Femur (tissue), 1 donor: ENCODE measurements at regions not wholly inside any gene's neighbourhood (a gene's known extent, or its start where the extent isn't known, plus 50 kb on each side); places are given as distances from the start of the nearest gene placed in this dataset.

ENCODE experiments used
- DNase-seq: peaks from one replicate; pipeline ENCODE4 v3.0.0-alpha.2; 2017

DNA sequence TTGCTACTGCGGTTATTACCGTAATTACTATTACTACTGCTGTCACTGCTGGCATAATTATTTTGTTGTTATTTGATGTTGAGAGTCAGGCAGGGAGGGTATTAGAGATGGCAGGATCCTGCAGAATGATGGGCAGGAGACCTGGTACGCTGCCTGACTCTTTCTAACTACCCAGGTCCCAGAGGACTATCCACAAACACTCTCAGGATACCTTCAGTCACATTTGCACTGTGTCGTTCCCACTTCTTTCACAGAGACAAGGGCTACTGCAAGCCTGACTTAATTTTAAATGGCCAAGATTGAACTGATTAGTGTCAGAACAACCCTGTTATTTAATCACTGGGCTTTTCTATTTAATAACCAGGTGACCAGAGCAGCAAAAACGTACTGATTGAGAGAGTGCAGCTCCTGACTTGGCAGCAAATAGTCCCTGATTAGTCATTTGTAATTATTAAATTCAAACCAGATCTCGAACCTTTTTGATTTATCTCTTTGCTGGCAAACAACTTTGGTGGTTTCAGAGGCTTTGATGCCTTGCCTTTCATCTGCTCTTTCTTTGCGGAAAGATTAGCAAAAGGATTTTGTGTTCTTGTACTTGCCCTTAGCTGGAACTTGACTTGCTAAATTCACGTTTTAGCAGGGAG is 88.8 kb upstream of the ARHGEF3 start:
- no peak for DNase-seq

DNA sequence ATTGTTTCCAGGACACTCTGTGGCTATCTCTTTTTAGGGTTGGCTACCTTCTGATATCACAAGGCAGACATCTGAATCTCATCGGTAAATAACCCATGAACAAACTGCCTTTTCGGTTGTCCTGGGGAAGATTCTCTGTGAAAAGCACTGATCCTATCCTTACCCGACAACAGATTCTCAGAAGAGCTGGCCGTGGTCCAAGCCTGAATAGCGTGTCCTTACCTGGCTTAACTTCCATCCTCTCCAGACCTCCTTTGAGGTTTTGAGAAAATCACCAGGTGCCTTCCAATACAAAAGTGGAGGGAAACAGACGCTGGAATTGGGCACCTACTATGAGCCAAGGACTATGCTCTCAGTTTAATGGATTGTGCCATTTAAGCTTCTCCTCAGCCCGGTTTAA is 87.4 kb upstream of the ARHGEF3 start:
- no peak for DNase-seq

DNA sequence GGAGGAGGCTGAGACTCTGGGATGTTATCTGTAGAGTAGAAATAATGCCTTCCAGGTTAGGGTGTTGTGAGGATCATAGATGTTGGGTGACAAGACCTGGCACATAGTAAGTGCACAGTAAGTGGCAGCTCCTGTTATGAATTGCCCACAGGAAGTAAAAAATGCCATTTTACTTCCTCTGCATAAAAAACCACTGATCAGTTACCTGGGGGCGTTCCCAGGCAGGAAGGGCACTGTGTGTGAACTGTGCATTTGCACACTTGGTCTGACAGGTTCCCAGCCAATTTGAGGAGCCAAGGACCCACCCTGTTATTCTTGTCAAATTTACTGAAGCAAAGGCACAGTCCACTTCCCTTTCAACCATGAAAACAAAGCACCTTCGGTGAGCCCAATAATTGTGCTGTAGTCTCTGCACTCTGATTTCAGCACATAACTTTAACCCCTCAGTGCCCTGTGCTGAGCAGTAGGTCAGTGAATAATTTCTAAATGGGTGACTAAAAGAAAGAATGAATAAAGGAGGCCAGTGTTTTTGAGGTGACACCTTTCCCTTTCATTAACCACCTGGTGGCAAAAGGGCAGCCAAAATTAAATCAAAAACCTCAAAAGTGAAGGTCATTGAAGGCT is 85.8 kb upstream of the ARHGEF3 start:
- DNase-seq, result no peak

DNA sequence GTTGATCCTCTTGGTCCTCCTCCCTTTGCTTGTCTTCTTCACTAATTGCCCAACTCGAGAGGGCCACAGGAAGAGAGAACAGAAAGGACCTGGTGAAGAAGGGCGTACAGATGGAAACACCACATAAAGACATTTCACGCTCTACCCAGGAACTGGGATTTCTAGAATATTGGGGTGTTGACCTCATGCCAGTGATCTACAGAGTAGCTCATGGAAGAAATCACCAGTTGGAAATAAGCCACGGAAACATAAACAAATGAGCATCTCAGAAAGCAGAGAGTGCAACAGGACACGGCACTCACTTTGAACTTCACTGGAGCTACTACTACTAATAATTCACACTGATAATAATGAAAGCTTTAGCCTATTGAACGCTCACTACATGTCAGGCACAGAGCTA is 84.6 kb upstream of the ARHGEF3 start:
- no peak for DNase-seq

DNA sequence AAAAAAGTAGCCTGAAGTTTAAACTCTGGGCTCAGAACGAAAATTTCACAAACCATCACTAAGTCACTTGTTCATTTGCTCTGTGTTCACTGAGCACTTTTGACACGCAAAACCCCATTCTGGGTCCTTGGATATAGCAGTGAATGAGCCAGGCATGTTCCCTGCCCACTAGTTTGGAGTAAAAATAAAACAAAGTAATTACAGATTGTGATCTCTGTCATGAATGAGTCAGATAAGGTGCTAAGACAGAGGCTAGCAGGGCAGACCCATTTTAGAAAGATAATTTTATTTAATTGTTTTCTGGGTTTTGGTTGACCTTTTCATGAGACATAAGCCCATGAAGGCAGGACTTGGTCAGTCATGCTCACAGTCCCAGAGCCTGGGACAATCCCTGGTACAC is 84.1 kb upstream of the ARHGEF3 start:
- no peak for DNase-seq

DNA sequence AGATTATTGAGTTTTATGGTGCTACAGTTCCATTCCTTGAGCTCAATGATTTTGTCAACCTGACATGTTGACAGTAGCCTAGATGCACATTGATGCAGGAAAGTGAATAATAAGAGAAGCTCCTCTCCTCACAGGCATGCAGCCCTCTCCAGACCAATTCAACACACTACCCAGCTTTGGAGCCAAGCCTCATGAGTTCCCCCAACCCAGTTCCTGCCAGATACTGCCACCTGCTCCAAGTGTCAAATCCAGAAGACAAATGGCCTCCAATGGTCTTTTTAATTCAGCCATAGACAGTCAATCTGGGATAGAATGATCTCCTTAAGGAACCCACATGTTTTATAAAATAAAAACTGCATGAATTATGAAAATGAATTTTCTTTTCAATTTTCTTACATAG is 83.7 kb upstream of the ARHGEF3 start:
- peak; percentile 57 for DNase-seq

DNA sequence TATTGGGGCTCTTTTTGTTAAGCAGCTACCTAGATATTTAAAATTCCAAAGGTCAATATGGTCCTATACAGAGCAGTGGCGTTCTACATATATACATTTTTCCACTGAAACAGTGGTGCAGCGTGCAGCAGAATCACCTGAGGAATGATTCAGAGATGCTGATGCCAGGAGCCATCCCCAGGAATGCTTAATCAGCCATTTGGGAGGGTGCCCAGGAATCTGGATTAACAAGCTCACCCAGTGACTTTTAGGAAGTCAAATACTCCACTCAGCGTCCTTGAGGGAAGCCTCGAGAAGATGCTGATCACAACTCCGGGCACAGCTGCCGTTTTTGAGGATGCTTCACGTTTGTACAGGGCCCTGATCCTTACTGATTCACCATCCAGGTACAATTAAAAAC is 82.6 kb upstream of the ARHGEF3 start:
- no peak for DNase-seq

DNA sequence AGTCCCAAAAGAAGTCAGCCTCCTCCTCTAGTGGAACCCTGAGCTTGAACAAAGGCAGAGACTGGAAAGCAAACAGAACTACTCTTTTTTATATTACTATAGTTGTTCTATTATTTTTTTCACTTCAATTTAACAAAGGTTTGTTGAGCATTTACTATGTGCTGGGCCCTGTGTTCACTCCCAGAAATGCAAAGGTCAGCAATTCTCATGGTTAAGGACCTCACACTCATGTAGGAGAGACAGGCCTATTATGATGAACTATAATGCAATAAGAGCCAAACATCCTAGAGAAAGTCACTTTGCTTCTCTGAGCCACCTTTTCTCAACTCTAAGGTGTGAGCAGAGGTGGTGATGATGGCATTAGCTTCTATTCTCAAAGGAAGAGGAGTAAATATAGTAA is 82.1 kb upstream of the ARHGEF3 start:
- DNase-seq, result no peak

DNA sequence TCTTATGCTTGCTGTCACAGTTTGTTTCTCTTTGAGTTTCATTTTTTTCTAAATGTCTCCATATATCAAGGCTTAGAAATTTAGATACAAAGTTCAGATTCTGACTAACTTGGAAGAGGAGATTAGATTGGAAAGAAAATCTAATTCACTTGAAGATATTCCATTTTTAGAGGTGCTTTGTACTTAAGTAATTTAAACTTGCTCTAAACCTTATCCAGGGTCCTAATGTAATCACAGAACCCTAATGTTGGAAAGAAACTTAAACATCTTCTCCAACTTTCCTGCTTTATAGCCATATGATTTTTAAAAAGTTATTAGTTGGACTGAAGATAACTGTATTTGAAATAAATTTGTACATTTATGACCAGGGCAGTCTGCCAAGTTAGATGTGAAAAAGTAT is 81.1 kb upstream of the ARHGEF3 start:
- DNase-seq, result no peak

DNA sequence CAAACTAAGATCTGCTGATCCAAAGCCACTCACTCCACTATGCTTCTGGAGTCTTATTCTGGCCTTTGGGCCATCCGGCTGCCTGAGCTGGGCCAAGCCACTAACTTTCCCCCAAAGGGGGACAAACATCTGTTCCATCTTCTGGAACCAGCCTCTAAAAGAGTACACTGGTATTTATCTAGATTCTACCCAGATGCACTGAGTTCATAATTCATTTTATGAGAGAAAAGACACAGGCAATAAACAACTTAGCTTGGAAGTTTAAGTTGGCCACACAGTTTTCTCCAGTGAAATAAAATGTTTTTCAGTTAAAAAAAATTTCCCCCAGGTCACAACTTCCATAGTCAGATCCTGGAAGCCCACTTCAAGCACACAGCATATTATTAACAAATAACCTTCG is 80.1 kb upstream of the ARHGEF3 start:
- DNase-seq, result no peak

DNA sequence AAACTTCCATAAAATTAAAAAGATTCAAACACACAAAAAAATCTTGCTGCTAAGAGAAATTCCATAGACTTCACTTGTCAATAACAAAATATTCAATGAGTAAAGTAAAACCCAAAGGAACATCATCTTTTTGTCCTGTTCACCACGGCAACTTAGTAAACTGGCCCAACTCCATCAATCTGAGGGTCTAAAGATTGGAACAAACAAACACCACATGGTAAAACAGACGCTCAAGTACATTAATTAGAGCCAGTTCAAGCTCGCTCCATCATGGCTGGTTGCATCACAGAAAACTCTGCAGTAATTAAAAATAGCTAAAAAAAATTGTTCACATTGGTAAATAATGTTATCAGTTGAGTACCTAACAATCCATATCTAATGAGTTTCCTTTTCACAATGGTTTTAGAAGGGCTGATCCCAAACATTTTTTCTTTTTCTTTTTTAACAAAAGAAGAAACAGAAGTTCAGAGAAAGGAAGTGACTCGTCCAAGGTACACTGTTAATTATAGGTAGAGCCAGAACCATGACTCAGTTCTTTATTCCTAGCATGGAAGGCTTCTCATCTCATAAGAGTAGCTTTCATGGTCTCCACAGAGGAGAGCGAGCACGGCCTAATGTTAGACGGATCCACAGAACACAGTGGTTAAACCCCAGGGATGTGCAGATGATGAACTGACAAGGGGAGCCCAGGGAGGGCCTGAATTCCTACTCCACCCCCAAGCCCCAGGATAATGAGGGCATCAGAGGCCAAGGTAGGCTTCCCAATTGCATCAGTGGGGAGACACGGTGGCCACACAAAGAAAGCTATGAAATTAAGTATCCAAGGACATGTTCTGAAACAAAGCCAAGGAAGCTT is 79.2 kb upstream of the ARHGEF3 start:
- DNase-seq, result no peak

DNA sequence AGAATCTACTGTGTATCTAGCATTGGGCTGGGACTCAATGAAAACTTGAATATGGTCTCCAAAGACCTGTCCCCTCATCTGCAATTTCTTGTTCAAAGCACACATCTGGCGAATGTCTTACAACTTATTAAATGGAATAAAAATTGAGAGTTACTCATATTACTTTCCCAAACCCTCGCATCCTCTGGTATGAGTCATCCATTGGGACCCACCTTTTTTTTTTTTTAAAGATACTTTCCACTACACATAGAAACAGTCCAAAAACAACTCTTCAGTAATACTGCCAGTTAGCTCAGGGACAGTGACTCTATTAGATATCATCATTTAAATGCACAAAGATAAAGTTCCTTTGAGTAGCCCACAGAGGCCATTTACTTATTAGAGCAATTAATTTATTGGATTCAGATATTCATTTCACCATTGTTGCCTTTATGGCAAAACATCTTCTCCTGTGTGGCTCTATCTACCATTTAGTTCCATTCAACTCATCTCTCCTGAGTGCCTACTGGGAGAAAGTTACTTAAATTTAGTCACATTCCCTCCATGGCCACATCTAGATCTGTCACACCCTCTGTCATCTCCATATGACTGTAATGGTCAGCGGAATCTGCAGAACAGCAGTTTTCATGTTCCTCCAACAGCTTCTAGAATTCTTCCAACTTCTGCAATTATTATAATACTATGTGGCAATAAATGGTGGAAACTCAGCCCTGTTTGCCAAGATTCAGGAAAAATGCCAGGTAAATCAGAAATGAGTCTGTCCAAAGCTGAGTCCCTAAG is 77.9 kb upstream of the ARHGEF3 start:
- DNase-seq, result no peak

DNA sequence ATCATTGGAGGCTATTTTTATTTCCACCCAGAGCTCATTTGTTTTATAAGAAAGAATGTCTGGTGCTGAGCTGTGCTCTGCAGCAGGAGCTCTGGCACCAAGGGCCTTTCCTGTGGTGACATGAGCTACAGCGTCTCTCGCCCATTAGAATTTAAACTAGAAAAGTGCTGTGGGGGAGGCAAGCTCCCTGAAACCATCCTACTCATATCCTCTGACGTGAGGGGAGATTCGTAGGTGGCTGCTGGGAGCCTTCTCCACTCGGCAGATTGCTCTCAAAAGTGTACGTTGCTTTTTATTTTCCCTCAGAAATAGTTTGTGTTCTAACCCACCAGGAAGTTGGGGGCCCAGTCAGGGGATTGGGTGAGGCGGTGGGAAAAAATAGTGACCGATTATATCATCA is 76.3 kb upstream of the ARHGEF3 start:
- DNase-seq, result peak; percentile 74

DNA sequence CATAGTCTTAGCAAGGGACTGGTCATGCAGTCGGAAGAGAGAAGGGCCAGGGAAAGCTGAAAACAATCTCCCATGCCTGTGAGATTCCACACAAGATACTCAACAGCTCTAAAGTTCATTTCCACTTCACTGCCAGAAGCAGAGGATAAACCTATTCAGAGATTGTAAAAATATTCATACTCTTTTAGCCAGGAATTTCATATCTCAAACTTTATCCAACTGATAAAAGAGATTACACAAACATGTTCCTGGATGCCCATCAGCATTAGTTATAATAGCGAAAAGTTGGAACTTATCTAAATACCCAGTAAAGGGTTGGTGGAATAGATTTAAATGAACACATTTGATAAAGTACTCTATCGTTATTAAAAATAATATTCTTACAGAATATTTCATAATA is 75.2 kb upstream of the ARHGEF3 start:
- DNase-seq, result no peak

DNA sequence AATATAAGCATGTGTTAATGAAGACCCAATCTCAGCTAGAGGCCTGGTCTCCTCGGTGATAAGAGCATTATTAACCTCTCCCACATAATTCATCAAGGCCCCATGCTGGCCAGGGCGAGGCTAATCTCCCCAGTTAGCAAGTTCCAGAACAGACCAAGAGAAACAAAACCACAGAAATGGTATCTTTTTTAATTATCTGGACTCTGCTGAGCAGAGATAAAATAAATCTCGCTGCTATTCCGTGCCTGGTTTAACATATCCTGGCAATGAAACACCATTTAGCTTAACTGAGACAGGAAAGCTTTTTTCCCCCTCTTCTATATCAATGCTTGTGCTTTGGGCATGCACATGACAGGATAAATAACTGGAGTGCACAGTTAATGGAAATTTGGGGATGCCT is 72.5 kb upstream of the ARHGEF3 start:
- DNase-seq, result no peak

DNA sequence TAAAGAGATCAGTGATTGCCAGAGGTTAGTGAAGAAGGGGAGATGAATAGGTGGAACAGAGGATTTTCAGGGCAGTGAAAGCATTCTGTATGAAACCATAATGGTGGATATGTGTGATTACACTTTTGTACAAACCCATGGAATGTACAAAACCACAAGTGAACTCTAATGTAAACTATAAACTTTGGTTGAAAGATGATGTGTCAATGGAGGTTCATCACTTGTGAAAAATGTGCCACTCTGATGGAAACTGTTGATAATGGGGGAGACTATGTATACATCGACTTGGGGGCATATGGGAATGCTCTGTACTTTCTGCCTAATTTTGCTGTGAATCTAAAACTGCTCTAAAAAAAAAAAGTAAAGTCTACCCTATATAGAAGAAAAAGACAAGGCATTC is 68.7 kb upstream of the ARHGEF3 start:
- DNase-seq, result no peak

DNA sequence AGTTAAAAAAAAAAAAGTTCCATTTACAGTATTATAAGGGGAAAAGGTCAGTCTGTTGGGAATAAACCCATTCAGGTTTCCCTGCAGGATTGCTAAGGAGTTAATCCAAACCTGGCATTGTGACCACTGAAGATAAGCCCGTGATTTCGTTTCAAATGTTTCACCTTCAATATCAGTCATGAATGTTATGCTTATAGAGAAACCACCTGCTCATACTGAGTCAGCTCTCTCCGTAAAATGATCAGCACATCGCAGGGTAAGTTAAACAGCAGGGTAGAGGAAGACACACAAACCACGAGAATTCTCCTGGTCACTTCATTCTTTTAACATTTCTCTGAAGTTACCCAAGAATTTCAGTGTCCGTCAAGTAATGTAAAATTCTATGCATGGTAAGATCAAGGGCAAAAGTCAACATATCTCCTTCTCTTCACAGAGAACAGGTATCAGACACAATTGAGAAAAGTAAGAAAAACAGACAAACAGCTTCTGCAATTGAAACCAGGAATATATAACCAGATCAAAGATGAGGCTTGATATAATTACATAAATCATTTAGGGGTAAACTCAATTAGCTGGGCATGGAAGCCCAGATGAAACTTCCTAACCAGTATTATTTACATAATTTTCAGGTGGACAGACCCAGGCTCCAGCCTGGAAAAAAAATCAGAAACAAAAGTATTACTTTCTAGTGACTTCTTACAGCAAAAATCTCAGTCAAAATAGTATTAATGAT is 67.6 kb upstream of the ARHGEF3 start:
- no peak for DNase-seq

DNA sequence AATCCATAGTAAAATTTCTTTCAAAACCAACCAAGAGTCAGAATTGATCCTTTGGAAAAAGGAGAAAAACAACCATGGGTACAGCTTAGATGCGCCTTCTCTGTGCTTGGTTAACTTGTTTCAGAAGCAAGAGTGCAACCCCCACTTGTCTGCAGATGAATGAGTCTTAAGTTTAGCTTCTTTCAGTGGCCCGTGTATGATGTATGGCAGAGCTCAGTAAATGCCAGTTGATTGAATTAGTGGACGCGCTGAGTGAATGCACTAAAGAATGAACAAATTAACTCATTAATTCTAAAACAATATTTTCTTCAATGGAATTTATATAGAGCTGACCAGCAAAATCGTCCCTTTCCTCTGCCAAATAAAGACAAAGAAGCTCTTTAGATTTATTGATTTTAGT is 67.0 kb upstream of the ARHGEF3 start:
- no peak for DNase-seq

DNA sequence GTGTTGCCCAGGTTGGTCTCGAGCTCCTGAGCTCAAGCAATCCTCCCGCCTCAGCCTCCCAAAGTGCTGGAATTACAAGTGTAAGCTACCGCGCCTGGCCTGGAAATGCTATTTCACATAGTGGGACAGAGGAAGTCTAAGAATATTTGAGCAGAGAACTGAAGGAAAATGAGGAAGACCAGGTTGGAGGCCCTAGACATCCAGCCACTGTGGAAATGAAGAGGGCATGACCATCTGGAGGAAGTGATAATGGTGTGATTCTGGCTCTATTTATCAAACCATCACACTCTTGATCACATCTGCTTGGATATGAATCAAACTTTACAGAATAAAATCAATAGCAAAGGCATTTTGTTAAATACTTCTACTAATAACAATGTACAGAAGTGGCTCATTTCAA is 65.9 kb upstream of the ARHGEF3 start:
- no peak for DNase-seq

DNA sequence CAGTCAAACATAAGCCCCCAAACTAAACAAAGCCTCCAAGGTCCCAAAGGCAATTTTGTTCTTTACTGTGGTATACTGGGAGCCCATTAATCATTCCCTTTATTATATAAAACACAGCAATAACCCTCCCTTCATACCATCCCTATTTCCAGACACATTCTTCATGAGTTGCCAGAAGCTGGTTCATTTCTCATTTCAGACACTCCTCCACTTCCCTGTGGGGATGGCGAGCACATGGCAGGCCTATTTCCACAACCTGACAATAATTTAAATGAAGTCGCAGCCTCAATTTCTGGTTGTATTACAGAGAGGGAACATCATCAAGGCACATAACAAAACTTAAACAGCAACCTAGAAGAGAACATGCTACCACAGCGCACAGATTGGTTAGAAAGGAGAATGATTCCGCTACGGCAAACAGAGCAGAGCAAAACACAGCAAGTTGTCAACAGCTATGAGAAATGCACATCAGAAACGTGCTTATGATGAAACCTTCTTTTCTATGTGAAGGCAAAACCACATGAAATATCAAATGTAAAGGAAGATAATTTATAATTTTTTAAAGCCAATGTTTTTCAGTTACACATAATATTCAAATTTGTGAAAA is 63.3 kb upstream of the ARHGEF3 start:
- DNase-seq, result no peak

DNA sequence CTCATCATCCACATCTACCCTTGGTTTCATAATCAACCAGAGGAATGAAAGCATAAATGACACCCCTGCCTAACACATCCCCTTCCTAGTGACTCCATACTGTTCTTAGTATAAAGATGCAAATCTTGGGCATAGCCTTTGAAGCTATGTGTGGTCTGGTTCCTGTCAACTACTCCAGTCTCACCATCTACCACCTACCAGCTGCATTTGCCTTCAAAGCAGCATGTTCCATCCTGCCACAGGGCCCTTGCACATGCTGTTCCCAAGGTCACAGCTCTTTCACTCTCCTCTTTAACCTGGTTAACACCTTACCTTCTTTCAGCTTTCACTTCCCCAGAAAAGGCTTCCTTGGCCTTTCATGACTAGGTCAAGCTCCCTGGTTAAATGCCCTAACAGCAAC is 62.3 kb upstream of the ARHGEF3 start:
- DNase-seq, result no peak

DNA sequence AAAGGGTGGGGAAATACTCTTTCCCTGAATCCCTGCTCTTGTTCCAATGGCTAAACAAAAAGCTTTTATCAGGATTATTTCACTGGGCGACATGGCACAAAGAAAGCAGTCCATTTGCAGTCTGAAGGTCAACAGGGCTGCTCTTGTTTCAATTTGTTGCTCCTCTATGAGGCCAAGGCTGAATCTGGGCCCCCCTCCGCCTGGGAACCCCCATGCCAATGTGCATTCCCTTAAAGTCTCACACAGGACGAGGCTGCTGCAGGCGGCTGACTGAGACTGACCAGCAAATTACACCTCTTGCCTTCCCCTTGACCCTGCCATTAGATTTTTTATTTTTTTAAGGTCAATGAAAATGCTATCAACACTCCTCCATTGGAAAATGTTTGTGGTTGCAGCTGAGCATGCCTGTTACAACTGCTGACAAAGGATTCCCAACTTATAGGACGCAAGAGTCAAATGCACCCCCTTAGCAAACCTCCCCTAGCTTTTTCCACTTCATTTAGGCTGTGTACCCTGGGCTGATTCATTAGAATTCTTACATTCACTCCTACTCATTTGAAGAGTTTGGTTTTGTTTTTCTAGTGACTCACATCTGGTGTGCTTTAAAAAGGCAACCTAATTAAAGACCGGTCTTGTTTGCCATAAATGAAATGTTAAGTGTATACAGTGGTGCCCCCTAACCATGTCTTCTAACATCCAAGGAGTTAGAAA is 60.8 kb upstream of the ARHGEF3 start:
- no peak for DNase-seq
